ENCODE measurements at regions not wholly inside any gene's neighbourhood (a gene's known extent, or its start where the extent isn't known, plus 50 kb on each side); places are given as distances from the start of the nearest gene placed in this dataset.

DNA sequence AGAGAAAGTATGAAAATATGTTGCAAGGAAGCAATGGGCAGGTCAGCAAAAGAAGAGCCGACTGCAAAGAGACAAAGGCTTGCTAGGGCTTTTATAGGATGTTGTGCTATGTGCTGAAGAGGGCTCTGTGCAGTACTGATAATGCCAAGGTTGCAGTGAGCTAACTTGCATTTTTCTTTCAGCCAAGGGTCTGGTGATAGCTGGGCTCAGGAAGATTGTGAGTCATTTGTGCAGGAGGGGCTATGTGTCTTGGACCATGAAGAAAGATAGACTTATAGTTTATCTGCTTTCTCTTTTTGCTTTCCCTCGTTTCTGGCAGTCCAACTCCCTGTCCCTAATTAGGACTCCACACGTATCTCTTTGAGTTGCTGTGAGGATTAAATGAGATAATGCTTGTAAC lies 64.5 kb upstream of the LRIG1 start (continued):
- no peak for TF ChIP-seq SIRT6 (IDR thresholded peaks at IDR 0.05; ENCODE audit: low read length)

All from H1 (cell line).